Hepatocyte (in vitro differentiated cells): ENCODE measurements at regions not wholly inside any gene's neighbourhood (a gene's known extent, or its start where the extent isn't known, plus 50 kb on each side); places are given as distances from the start of the nearest gene placed in this dataset.
"Not testable (repeated sequence)": the region's sequence is repeated elsewhere in the genome, so short reads cannot be mapped to it uniquely, and the experiment has no call there.

Experiments
- DNase-seq: peaks from one replicate; pipeline ENCODE4 v3.0.0-alpha.2; 2016; ENCODE audit warnings: low spot score
- H2AFZ ChIP-seq: fragments of 200-600 bp; sonication (generic); 2 replicates; pipeline ENCODE4 v1.6.0; 2016; ENCODE audit warnings: antibody characterized with exemption, mild to moderate bottlenecking
- H3K27ac ChIP-seq: fragments of 200-600 bp; sonication (generic); 2 replicates; pipeline ENCODE4 v1.5.1; 2016; ENCODE audit warnings: mild to moderate bottlenecking
- H3K27me3 ChIP-seq: fragments of 200-600 bp; sonication (generic); 2 replicates; pipeline ENCODE4 v1.6.1; 2016
- H3K36me3 ChIP-seq: fragments of 200-600 bp; sonication (generic); replicated peaks from 2 replicates; pipeline ENCODE4 v1.5.1; 2016; ENCODE audit warnings: low read depth; ENCODE audit not compliant: insufficient read depth
- H3K4me1 ChIP-seq: fragments of 200-600 bp; sonication (generic); 2 replicates; pipeline ENCODE4 v1.5.1; 2016; ENCODE audit warnings: mild to moderate bottlenecking, moderate library complexity; ENCODE audit not compliant: insufficient read depth
- H3K4me2 ChIP-seq: fragments of 200-600 bp; sonication (generic); 2 replicates; pipeline ENCODE4 v1.6.0; 2016
- H3K4me3 ChIP-seq: fragments of 200-600 bp; sonication (generic); 2 replicates; pipeline ENCODE4 v1.5.1; 2016; ENCODE audit warnings: mild to moderate bottlenecking
- H3K79me2 ChIP-seq: fragments of 200-600 bp; sonication (generic); 2 replicates; pipeline ENCODE4 v1.6.0; 2017; ENCODE audit warnings: mild to moderate bottlenecking
- H3K9me2 ChIP-seq: fragments of 200-600 bp; sonication (generic); replicated peaks from 2 replicates; pipeline ENCODE4 v1.6.0; 2017; ENCODE audit warnings: mild to moderate bottlenecking; ENCODE audit not compliant: insufficient read depth
- H3K9me3 ChIP-seq: fragments of 200-600 bp; sonication (generic); 2 replicates; pipeline ENCODE4 v1.5.1; 2016; ENCODE audit warnings: low read depth, mild to moderate bottlenecking
- H4K20me1 ChIP-seq: fragments of 200-600 bp; sonication (generic); 2 replicates; pipeline ENCODE4 v1.6.0; 2016; ENCODE audit warnings: mild to moderate bottlenecking; ENCODE audit not compliant: insufficient read depth, poor library complexity, severe bottlenecking
- CTCF ChIP-seq: fragments of 200-600 bp; sonication (generic); IDR thresholded peaks from 2 replicates; pipeline ENCODE4 v1.5.1; 2016; ENCODE audit warnings: antibody characterized with exemption, mild to moderate bottlenecking; ENCODE audit not compliant: poor library complexity
- EZH2 ChIP-seq: fragments of 200-600 bp; sonication (generic); IDR thresholded peaks from 2 replicates; pipeline ENCODE4 v1.6.1; 2016; ENCODE audit warnings: antibody characterized with exemption, mild to moderate bottlenecking, borderline replicate concordance
- EZH2phosphoT487 ChIP-seq: fragments of 200-600 bp; sonication (generic); IDR thresholded peaks from one replicate; pipeline ENCODE4 v1.6.1; 2018; ENCODE audit warnings: antibody characterized with exemption, mild to moderate bottlenecking, low read depth, moderate library complexity; ENCODE audit not compliant: unreplicated experiment, severe bottlenecking
- WGBS: methylation state at CpG from one replicate; pipeline ENCODE4 v1.1.6; 2016; ENCODE audit warnings: low lambda C conversion rate; ENCODE audit errors: missing lambda C conversion rate; 5-methylcytosine and 5-hydroxymethylcytosine counted together

DNA sequence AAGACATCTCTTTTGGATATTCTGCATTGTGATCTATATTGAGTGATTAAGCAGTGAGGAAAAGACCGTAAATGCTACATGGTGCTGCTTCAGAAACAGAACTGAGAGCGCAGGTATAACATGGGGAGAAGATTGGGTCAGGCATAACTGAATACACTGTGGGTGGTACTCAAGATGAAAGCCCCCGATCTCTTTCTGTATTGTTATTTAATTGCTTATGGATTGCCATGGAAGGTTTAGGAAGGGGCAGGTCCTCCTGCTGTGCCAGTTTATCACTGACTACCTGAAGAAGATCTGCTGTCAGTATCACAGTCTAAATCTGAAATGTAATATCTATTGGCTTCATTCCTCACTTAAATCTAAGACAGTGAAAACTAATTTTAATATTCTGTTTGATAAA is 1568.7 kb upstream of the CELF4 start:
- 92% methylated on average over 3 of the region's 3 CpGs for WGBS
- H3K4me1 ChIP-seq, result no peaks in the 10 kb centered on the region

DNA sequence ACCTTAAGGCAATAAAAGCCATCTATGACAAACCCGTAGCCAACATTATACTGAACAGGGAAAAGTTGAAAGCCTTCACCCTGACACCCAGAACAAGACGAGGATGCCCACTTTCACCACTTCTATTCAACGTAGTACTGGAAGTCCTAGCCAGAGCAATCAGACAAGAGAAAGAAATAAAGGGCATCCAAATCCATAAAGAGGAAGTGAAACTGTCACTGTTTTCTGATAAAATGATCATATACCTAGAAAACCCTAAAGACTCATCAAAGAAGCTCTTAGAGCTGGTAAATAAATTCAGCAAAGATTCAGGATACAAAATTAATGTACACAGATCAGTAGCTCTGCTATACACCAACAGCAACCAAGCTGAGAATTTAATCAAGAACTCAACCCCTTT is 1561.9 kb upstream of the CELF4 start:
- not testable (repeated sequence) for DNase-seq, H3K9me2 ChIP-seq, H2AFZ ChIP-seq, H3K4me1 ChIP-seq, H4K20me1 ChIP-seq, H3K79me2 ChIP-seq, H3K4me3 ChIP-seq, H3K36me3 ChIP-seq, H3K27ac ChIP-seq, H3K27me3 ChIP-seq, H3K9me3 ChIP-seq, H3K4me2 ChIP-seq
- 82% methylated on average over 3 of the region's 3 CpGs for WGBS

More for the DNA sequence above, 1568.7 kb upstream of the CELF4 start:
- H2AFZ ChIP-seq, result no peak overlapping the region
- no peak for TF ChIP-seq EZH2phosphoT487
- no peak for TF ChIP-seq CTCF
- TF ChIP-seq EZH2, result no peak
- H3K27ac ChIP-seq, result no peak overlapping the region
- no peaks in the 10 kb centered on the region for H3K27me3 ChIP-seq
- H3K79me2 ChIP-seq, result no peaks in the 10 kb centered on the region
- no peaks in the 10 kb centered on the region for H3K9me2 ChIP-seq
- no peak for DNase-seq
- H3K9me3 ChIP-seq, result no peaks in the 10 kb centered on the region
- H3K4me2 ChIP-seq, result no peak overlapping the region
- no peak overlapping the region for H3K4me3 ChIP-seq
- no peaks in the 10 kb centered on the region for H3K36me3 ChIP-seq
- no peaks in the 10 kb centered on the region for H4K20me1 ChIP-seq

- Histone ChIP-seq H3K9me3 (no peaks in the 10 kb centered on the region), H3K9me2 (no peaks in the 10 kb centered on the region), H3K4me1 (no peaks in the 10 kb centered on the region), H3K4me3 (no peak overlapping the region), H4K20me1 (no peaks in the 10 kb centered on the region), H3K36me3 (no peaks in the 10 kb centered on the region), H3K27me3 (no peaks in the 10 kb centered on the region), H2AFZ (no peak overlapping the region), H3K4me2 (no peak overlapping the region), H3K79me2 (no peaks in the 10 kb centered on the region), H3K27ac (no peak overlapping the region)
- 84% methylated on average over 1 of the region's 1 CpG for WGBS
- DNase-seq, result no peak
- TF ChIP-seq CTCF (no peak), EZH2 (no peak), EZH2phosphoT487 (no peak)
These were observed 1548.2 kb upstream of the CELF4 start for GRCh38 chr18:39113790-39114189.

DNA sequence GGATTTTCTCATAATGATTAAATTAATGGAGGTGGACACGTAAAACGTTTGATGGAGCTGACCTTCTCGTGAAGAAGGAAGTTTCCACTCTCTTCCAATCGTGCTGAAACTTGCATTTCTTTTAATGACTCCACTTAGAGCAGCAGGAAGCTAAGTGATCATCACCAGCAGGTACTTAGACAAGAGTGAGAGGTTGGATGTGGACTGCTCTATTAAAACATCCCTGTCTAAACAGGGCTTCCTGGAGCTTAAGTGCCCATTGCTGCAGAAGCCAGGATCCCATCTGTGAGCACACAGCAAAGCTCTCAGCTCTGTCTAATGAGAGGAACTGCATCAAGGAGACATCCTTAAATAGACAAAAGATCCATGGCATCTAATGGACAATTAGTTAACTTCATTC is 1539.5 kb upstream of the CELF4 start:
- TF ChIP-seq EZH2 (no peak), CTCF (no peak), EZH2phosphoT487 (no peak)
- Histone ChIP-seq H2AFZ (no peak overlapping the region), H4K20me1 (no peaks in the 10 kb centered on the region), H3K4me3 (no peak overlapping the region), H3K27me3 (no peaks in the 10 kb centered on the region), H3K36me3 (no peaks in the 10 kb centered on the region), H3K27ac (no peak overlapping the region), H3K9me2 (no peaks in the 10 kb centered on the region), H3K79me2 (no peaks in the 10 kb centered on the region), H3K4me2 (no peak overlapping the region), H3K9me3 (no peaks in the 10 kb centered on the region), H3K4me1 (no peaks in the 10 kb centered on the region)
- DNase-seq, result no peak
- 79% methylated on average over 4 of the region's 4 CpGs for WGBS
